HepG2 (cell line): ENCODE measurements at regions not wholly inside any gene's neighbourhood (a gene's known extent, or its start where the extent isn't known, plus 50 kb on each side); places are given as distances from the start of the nearest gene placed in this dataset.

ENCODE experiments used
- ARNT2 ChIP-seq: sonication (generic); formaldehyde crosslinking; IDR thresholded peaks from 2 replicates; pipeline ENCODE4 v1.8.0; 2022; ENCODE audit warnings: mild to moderate bottlenecking, low read depth, missing genetic modification reagents, moderate library complexity
- DMAP1 ChIP-seq: IDR thresholded peaks from 2 replicates; pipeline ENCODE4 v1.6.1; 2016
- SOX5 ChIP-seq: IDR thresholded peaks from 2 replicates; pipeline ENCODE4 v1.6.1; 2016; ENCODE audit warnings: borderline replicate concordance
- ZNF713 ChIP-seq: sonication (generic); formaldehyde crosslinking; IDR thresholded peaks from 2 replicates; pipeline ENCODE4 v1.4.0; 2020; ENCODE audit warnings: mild to moderate bottlenecking, missing genetic modification reagents
- ZNF891 ChIP-seq: sonication (generic); formaldehyde crosslinking; IDR thresholded peaks from 2 replicates; pipeline ENCODE4 v1.5.0; 2020; ENCODE audit warnings: mild to moderate bottlenecking, missing genetic modification reagents
- TF ChIP-seq, protein P1 (sequence below): sonication (generic); formaldehyde crosslinking; IDR thresholded peaks from 2 replicates; pipeline ENCODE4 v1.5.0; 2020; ENCODE audit warnings: mild to moderate bottlenecking, missing genetic modification reagents, borderline replicate concordance

DNA sequence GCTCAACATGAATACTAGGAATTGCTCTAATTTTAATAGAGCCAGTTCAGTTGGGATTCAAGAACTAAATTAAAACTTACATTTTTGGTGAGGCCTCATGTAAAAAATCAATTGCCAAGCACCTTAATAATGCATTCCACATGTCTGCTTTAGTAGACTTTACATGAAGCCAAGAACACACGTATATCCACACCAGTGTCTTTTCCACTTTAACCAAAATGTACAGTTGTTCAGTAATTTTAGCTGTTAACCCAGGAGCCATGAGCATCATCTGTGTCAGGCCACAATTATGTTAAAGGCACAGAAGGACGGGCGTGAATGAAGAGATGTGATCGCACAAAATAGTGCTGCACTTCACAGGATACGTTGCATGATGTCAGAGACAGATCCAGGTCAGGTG, 136.7 kb downstream of the TLR5 start (continued):
- TF ChIP-seq, protein P1, sequence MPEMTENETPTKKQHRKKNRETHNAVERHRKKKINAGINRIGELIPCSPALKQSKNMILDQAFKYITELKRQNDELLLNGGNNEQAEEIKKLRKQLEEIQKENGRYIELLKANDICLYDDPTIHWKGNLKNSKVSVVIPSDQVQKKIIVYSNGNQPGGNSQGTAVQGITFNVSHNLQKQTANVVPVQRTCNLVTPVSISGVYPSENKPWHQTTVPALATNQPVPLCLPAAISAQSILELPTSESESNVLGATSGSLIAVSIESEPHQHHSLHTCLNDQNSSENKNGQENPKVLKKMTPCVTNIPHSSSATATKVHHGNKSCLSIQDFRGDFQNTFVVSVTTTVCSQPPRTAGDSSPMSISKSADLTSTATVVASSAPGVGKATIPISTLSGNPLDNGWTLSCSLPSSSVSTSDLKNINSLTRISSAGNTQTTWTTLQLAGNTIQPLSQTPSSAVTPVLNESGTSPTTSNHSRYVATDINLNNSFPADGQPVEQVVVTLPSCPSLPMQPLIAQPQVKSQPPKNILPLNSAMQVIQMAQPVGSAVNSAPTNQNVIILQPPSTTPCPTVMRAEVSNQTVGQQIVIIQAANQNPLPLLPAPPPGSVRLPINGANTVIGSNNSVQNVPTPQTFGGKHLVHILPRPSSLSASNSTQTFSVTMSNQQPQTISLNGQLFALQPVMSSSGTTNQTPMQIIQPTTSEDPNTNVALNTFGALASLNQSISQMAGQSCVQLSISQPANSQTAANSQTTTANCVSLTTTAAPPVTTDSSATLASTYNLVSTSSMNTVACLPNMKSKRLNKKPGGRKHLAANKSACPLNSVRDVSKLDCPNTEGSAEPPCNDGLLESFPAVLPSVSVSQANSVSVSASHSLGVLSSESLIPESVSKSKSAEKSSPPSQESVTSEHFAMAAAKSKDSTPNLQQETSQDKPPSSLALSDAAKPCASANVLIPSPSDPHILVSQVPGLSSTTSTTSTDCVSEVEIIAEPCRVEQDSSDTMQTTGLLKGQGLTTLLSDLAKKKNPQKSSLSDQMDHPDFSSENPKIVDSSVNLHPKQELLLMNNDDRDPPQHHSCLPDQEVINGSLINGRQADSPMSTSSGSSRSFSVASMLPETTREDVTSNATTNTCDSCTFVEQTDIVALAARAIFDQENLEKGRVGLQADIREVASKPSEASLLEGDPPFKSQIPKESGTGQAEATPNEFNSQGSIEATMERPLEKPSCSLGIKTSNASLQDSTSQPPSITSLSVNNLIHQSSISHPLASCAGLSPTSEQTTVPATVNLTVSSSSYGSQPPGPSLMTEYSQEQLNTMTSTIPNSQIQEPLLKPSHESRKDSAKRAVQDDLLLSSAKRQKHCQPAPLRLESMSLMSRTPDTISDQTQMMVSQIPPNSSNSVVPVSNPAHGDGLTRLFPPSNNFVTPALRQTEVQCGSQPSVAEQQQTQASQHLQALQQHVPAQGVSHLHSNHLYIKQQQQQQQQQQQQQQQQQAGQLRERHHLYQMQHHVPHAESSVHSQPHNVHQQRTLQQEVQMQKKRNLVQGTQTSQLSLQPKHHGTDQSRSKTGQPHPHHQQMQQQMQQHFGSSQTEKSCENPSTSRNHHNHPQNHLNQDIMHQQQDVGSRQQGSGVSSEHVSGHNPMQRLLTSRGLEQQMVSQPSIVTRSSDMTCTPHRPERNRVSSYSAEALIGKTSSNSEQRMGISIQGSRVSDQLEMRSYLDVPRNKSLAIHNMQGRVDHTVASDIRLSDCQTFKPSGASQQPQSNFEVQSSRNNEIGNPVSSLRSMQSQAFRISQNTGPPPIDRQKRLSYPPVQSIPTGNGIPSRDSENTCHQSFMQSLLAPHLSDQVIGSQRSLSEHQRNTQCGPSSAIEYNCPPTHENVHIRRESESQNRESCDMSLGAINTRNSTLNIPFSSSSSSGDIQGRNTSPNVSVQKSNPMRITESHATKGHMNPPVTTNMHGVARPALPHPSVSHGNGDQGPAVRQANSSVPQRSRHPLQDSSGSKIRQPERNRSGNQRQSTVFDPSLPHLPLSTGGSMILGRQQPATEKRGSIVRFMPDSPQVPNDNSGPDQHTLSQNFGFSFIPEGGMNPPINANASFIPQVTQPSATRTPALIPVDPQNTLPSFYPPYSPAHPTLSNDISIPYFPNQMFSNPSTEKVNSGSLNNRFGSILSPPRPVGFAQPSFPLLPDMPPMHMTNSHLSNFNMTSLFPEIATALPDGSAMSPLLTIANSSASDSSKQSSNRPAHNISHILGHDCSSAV, result no peak
- no peak for TF ChIP-seq DMAP1
- TF ChIP-seq SOX5 (CRISPR knock-in tag), result no peak
- TF ChIP-seq ARNT2, result no peak
- no peak for TF ChIP-seq ZNF891 (CRISPR knock-in tag)
- TF ChIP-seq ZNF713 (CRISPR knock-in tag), result no peak
